SU-DHL-6 (cell line): ENCODE measurements at regions not wholly inside any gene's neighbourhood (a gene's known extent, or its start where the extent isn't known, plus 50 kb on each side); places are given as distances from the start of the nearest gene placed in this dataset.

Source experiments
- EZH2phosphoT487 ChIP-seq: fragments of 200-600 bp; sonication (generic), shearing (Covaris generic); conservative IDR thresholded peaks from 2 replicates; pipeline ENCODE4 v1.6.1; 2018; ENCODE audit warnings: mild to moderate bottlenecking, antibody characterized with exemption, low read length, moderate library complexity, mixed read lengths
- TF ChIP-seq, protein P1 (sequence below): fragments of 200-600 bp; sonication (generic); IDR thresholded peaks from one replicate; pipeline ENCODE4 v1.5.1; 2017; ENCODE audit warnings: antibody characterized with exemption, mild to moderate bottlenecking, low read length, moderate library complexity; ENCODE audit not compliant: insufficient read depth, poor library complexity, severe bottlenecking

GRCh38 chr12:29025937-29026336 lies 123.1 kb upstream of the FAR2 start:
- TF ChIP-seq, protein P1, sequence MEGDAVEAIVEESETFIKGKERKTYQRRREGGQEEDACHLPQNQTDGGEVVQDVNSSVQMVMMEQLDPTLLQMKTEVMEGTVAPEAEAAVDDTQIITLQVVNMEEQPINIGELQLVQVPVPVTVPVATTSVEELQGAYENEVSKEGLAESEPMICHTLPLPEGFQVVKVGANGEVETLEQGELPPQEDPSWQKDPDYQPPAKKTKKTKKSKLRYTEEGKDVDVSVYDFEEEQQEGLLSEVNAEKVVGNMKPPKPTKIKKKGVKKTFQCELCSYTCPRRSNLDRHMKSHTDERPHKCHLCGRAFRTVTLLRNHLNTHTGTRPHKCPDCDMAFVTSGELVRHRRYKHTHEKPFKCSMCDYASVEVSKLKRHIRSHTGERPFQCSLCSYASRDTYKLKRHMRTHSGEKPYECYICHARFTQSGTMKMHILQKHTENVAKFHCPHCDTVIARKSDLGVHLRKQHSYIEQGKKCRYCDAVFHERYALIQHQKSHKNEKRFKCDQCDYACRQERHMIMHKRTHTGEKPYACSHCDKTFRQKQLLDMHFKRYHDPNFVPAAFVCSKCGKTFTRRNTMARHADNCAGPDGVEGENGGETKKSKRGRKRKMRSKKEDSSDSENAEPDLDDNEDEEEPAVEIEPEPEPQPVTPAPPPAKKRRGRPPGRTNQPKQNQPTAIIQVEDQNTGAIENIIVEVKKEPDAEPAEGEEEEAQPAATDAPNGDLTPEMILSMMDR, result no peak
- no peak for TF ChIP-seq EZH2phosphoT487
